Endometrium (tissue), 2 donors: ENCODE measurements at regions not wholly inside any gene's neighbourhood (a gene's known extent, or its start where the extent isn't known, plus 50 kb on each side); places are given as distances from the start of the nearest gene placed in this dataset.

Experiments used
- FAIRE-seq: peaks from 2 replicates; lab custom pipeline; 2012; peaks lifted over from hg19 to GRCh38; lab: Jason Lieb, UNC
- donor health status: control.
- donor health status: control.

GRCh38 chr2:239466755-239467271, 66.0 kb upstream of the HDAC4 start:
- no peak for FAIRE-seq

DNA sequence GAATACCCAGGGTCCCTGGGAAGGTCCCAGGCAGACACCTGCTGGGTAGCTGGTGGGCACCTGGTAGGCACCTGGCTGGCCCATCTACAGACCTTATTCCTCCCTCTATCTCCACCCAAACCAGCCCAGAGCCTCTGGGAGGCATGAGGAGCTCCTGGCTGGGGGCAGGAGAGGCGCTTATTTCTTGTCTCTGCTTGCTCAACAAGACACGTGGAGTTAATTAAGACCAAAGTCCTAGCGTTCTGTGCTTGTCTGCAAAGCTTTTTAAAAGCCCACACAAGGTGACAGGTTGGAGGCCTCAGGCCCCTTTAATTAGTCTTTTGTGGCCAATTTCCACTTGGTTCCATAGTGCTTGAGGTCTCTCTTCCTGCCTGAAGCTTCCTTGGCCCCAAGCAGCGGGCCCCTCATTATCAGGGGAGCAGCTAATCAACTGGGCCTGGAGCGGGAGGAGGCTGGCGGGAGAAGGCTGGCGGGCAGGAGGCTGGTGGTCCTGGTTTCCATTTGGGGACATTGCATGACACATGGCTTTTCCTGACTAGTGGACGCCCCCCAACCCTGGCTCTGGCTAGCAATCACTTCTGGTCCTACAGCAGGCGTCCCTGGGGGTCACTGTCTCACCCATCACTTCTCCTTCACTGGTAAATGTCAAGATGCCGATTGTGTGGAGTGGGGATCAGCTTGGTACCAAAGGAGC, 65.4 kb upstream of the HDAC4 start:
- no peak for FAIRE-seq

DNA sequence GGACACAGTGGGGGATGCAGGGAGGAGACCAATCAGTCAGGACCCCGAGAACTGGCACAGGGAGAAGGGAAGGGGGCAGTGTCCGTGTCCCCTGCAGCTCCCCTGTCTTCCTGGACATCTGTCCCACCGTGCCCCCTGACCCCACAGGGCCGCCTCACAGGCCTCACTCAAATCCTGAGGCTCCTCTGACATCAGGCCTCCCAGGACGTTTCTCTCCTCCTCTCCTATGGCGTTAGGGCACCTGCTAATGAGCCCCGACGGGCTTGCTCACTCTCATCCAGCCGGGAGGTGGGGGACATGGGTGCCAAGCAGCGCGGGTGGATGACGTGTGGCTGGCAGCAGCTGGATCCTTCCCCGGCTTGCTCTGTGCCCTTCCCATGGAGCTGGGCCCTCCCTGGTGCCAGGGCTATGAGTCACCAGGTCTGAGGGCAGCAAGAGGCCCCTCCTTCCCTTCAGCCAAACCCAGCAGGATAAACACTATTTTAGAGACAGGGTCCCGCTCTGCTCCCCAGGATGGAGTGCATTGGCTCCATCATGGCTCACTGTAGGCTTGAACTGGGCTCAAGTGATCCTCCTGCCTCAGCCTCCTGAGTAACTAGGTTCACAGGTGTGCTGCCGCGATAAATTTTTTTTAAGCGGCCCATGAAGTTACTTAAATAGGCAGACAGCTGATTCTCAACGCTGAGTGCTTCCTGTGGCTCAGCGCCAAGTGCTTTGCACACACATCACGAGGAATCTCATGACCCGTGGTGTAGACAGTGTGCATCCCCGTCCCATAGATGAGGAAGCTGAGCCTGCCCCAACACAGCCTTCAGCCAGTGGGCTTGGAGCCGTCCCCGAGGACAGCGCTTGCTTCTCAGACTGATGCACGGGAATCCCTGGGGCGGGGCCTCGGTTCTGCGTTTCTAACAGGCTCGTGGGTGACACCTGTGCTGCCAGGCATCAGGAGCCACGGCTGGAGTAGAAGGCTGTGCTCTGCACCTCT, 64.5 kb upstream of the HDAC4 start:
- no peak for FAIRE-seq

DNA sequence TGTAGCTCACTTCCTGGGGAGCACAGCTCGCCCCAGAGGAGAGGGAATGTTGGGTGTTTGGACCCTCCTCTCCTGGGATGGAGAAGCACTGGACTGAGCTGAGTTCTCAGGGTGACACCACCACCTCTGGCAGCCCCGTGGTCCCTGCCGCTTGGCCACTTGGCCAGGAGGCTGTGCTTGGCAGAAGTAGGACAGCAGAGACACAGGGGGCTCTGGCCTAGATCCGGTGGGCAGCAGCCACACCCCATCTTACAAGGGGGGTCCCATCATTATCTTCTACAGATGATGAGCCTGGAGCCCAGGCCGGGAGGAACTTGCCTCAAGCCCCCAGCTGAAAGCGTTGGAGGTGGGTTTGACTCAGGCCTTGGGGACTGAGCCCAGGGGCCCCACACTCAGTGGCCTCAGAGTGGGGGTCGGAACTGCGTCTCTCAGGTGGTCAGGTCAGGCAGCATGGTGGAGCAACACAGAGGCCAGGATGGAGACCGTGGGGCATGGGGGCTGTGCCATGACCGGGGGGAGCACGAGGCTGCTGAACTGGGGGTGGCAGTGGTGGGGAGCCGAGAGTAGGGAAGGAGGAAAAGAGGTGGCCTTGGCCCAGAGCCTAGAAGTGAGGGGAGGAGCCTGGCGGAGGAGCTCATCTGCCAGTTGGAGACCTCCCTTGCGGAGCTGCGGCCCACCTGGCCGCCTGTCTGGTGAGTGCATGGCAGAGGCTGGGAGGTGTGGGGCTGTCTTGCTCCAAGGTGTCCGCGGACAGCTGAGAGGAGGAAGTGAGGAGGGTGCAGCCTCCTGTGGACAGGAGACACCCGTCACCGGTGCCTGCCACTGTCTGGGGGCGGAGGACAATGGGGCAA, 63.6 kb upstream of the HDAC4 start:
- no peak for FAIRE-seq

- FAIRE-seq, result no peak
These were observed 62.8 kb upstream of the HDAC4 start for GRCh38 chr2:239463541-239464165.

GRCh38 chr2:239462671-239463506, 62.1 kb upstream of the HDAC4 start:
- no peak for FAIRE-seq

GRCh38 chr2:239462191-239462515, 61.3 kb upstream of the HDAC4 start:
- no peak for FAIRE-seq

DNA sequence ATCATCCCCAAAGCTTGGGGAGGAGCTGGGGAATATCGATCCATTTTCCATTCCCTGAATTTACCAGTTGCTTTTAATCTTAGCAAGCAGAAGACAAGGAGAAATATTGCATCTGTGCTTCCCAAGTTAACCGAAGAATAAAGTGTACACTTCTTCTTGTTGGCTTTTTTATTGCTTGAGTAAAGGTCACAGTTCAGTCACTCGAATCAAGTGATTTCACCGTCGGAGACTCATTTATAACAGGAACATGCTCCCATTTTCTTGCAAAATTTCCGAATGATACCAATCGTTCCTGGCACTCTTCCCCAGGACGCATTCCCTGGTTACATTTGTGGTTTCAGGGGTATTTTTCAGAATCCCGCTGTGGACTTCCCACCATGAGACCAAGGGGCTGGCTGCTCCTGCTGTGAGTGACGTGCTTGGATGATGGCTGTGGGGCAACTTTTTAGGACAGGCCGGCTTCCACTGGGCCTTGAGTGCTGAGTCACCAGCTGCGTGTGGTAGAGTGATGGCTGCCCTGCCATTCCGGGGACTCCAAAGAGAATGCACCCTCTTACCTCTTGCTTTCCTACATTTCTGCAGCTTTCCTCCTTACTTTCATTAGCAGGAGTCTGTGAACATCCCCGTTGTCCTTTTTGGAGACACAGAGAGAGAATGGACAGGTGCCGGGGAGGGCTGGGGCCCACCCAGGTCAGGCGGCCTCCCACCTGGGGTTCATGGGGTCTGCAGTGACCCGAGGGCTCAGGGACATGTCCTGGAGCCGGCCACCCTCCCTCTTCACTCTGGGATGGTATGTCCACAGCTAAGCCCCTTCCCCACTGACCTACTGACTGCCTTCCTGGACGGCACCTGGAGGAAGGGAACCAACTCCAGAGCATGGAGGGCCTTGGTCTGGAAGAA, 60.7 kb upstream of the HDAC4 start:
- no peak for FAIRE-seq

DNA sequence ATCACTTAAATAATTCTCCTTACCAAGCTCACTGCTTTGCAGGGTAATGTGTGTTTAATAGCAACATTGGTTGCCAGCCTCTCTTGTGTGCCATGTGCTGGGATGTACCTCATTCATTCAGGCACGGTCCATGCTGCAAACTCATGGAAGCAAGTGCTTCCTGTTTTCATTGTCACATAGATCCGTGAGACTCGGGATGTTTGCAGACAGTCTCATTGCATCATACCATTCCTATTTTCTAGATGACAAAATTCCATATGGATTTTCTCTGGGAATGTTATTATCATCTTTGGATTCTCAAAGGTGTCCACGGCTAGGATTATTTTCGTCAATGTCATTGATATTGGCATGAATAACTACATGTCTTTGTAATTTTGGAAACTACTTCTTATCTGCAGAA, 60.0 kb upstream of the HDAC4 start:
- FAIRE-seq, result no peak

- FAIRE-seq, result no peak
These were observed 58.8 kb upstream of the HDAC4 start for GRCh38 chr2:239459606-239460005.

GRCh38 chr2:239459056-239459455, 58.2 kb upstream of the HDAC4 start:
- FAIRE-seq, result no peak

DNA sequence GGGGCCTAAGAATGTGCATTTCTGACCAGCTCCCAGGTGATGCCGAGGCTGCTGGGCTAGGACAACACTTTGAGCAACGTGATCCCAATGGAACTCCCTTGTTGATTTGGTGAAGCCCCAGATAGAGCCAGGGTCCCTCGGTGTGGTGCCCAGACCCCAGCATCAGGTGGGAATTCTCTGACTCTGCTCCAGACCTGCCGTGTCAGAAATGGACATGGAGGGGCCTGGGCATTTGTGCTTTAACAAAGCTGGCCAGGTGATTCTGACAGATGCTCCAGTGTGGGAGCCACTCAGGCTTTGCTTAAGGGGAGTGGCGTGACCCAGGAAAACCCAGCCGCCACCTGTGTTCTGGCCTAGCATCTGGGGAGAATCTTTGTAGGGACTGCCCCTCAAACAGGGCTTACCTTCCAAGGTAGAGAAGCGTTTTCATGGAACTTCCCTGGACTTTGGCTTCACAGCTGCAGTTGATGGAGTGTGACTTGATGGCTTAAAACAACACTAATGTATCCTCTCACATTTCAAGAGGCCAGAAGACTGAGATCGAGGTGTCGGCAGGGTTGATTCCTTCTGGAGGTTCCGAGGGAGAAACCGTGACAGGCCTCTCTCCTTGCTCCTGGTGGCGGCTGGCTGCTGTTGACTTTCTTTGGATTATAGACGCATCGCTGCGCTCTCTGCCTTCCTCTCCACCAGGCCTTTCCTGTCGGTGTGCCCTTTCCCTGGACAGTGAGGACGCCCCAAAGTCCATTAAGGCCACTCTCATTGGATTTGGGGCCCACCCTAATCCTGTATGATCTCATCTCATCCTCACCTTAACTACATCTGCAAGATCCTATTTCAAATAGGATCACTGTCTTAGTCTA, 57.0 kb upstream of the HDAC4 start:
- FAIRE-seq, result no peak

DNA sequence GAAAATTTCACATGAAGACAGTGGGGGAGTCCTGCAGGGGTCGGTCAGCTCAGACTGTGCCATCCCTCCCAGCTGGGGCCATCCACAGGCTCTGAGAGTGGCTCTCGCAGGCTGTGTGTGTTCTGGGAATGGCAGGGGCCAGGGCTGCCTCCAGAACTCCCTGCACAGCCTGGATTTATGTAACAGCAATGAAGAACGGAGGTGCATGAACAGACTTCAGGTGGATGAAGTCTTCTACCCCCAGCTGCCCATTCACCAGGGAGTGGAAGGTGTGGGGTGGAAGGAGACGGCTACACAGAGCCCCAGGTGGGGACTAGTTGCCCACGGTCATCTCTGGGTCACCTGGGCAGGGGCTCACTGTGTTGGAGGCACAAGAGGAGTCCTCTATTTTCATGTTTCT, 56.1 kb upstream of the HDAC4 start:
- FAIRE-seq, result no peak

- no peak for FAIRE-seq
These were observed 54.8 kb upstream of the HDAC4 start for GRCh38 chr2:239455436-239456203.

DNA sequence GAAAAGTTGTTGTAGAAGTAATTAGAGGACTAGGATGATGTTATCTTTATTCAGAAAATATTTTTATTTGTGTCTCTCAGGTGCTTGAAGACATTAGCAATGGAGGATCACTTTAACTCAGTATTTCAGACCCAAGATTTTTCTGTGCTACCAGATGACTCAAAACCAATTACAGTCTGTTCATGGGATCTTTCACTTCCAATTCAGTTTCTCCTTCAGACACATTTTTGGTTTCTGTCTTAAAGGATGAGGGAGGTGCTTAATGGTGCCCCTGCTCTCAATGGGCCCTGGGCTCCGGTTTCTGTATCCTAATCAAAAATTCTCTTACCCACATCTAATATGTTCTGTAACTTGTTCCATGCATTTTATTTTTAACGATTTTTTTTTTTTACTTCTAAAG, 53.7 kb upstream of the HDAC4 start:
- no peak for FAIRE-seq
